GM18868 (cell line): ENCODE measurements at regions not wholly inside any gene's neighbourhood (a gene's known extent, or its start where the extent isn't known, plus 50 kb on each side); places are given as distances from the start of the nearest gene placed in this dataset.
"Not testable (repeated sequence)": the region's sequence is repeated elsewhere in the genome, so short reads cannot be mapped to it uniquely, and the experiment has no call there.

Experiments
- ATAC-seq: cut with Tn5 transposase; IDR thresholded peaks from one replicate; pipeline ENCODE4 v1.9.1; 2021; ENCODE audit warnings: mild to moderate bottlenecking, moderate library complexity; ENCODE audit not compliant: unreplicated experiment

GRCh38 chr13:59425211-59425741 is 738.5 kb downstream of the DIAPH3 start:
- no peak for ATAC-seq

GRCh38 chr13:59435024-59435423 is 728.7 kb downstream of the DIAPH3 start:
- ATAC-seq, result no peak

GRCh38 chr13:59437544-59438301 is 726.0 kb downstream of the DIAPH3 start:
- no peak for ATAC-seq

GRCh38 chr13:59439776-59440428 is 723.8 kb downstream of the DIAPH3 start:
- no peak for ATAC-seq

- not testable (repeated sequence) for ATAC-seq
Measured at GRCh38 chr13:59441068-59441467, 722.7 kb downstream of the DIAPH3 start.

GRCh38 chr13:59441596-59442280 is 722.0 kb downstream of the DIAPH3 start:
- ATAC-seq, result no peak

- ATAC-seq, result no peak
Measured at GRCh38 chr13:59442461-59442860, 721.3 kb downstream of the DIAPH3 start.

GRCh38 chr13:59442944-59443486 is 720.7 kb downstream of the DIAPH3 start:
- ATAC-seq, result no peak

- no peak for ATAC-seq
Measured at GRCh38 chr13:59444210-59444857, 719.4 kb downstream of the DIAPH3 start.

- no peak for ATAC-seq
Measured at GRCh38 chr13:59445812-59446211, 717.9 kb downstream of the DIAPH3 start.

- no peak for ATAC-seq
Measured at GRCh38 chr13:59446391-59446790, 717.3 kb downstream of the DIAPH3 start.

GRCh38 chr13:59447031-59447430 is 716.7 kb downstream of the DIAPH3 start:
- no peak for ATAC-seq

GRCh38 chr13:59447846-59448620 is 715.7 kb downstream of the DIAPH3 start:
- ATAC-seq, result no peak

GRCh38 chr13:59449750-59450149 is 714.0 kb downstream of the DIAPH3 start:
- ATAC-seq, result no peak

- ATAC-seq, result no peak
Measured at GRCh38 chr13:59450229-59450628, 713.5 kb downstream of the DIAPH3 start.

- no peak for ATAC-seq
Measured at GRCh38 chr13:59451236-59451635, 712.5 kb downstream of the DIAPH3 start.

GRCh38 chr13:59452189-59452890 is 711.4 kb downstream of the DIAPH3 start:
- no peak for ATAC-seq

- ATAC-seq, result no peak
Measured at GRCh38 chr13:59458908-59459579, 704.7 kb downstream of the DIAPH3 start.

GRCh38 chr13:59459972-59460371 is 703.8 kb downstream of the DIAPH3 start:
- no peak for ATAC-seq
